Ovary (tissue), 3 donors: ENCODE measurements at regions not wholly inside any gene's neighbourhood (a gene's known extent, or its start where the extent isn't known, plus 50 kb on each side); places are given as distances from the start of the nearest gene placed in this dataset.

ENCODE experiments used
- EP300 ChIP-seq: sonication (generic); formaldehyde crosslinking; IDR thresholded peaks from one replicate; pipeline ENCODE4 v1.6.1; 2017; ENCODE audit warnings: antibody characterized with exemption
- POLR2A ChIP-seq: fragments of 450-650 bp; IDR thresholded peaks from one replicate; pipeline ENCODE4 v1.6.1; 2017; ENCODE audit warnings: antibody characterized with exemption, mild to moderate bottlenecking, moderate library complexity
- TF ChIP-seq, protein P1 (sequence below), 3 donors: fragments of 450-650 bp in 2 of 3; fragments of 200-600 bp in 1 of 3; IDR thresholded peaks; one replicate each; pipeline versions ENCODE4 v1.5.1 to v1.8.0; 2016 to 2022; ENCODE audit warnings: antibody characterized with exemption in 3 of 3, mild to moderate bottlenecking in 1 of 3
- donor health status: DM: no; HTN: no; CAD: no.

DNA sequence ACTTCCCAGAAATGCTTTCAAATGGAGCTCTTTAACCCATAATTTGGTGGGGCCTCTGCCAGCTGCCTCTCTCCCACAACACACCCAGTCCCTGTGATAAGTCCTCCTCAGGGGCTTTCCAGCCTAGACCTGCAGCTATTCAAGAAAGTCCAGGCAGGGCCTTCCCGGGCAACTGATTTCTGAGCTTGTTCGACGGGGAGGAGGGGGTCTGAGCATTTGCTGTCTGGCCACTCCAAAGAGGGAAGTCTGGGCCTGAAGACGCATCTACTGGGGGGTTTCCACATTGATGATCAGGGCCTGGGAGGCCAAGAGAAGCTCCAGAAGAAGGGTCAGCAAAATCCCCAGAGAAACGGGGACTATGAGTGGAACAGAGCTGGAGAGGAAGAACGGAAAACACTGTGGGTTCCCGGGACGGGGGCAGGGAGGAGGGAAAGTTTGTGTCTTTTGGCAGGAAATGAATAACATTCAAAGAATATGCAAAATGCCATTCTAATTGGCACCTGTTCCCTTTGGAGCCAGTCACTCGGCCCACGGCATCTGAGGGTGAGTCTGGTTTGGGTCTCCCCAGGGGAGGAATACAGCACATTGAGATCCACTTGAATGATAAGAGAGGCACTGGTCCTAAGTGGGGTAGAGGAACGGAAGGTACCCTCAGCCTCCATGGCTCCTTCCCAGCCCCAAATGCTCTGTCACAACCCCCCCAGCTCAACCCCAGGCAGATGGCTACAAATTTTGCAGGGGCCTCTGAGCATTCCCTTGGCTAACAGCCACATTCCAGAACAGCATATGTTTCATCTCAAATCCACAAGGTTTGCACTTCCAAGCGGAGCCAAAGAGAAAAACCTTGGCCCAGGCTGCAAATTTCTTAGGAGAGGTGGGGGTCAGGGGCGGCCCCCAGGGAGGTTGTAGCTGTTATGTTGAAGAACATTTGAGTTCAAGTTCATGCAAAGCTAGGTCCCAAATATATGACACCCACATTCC is 72.0 kb downstream of the RPUSD4 start:
- TF ChIP-seq, protein P1, sequence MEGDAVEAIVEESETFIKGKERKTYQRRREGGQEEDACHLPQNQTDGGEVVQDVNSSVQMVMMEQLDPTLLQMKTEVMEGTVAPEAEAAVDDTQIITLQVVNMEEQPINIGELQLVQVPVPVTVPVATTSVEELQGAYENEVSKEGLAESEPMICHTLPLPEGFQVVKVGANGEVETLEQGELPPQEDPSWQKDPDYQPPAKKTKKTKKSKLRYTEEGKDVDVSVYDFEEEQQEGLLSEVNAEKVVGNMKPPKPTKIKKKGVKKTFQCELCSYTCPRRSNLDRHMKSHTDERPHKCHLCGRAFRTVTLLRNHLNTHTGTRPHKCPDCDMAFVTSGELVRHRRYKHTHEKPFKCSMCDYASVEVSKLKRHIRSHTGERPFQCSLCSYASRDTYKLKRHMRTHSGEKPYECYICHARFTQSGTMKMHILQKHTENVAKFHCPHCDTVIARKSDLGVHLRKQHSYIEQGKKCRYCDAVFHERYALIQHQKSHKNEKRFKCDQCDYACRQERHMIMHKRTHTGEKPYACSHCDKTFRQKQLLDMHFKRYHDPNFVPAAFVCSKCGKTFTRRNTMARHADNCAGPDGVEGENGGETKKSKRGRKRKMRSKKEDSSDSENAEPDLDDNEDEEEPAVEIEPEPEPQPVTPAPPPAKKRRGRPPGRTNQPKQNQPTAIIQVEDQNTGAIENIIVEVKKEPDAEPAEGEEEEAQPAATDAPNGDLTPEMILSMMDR (IDR thresholded peaks at IDR 0.05), result no peak
- TF ChIP-seq POLR2A (no peak), EP300 (no peak)
